ENCODE measurements at regions not wholly inside any gene's neighbourhood (a gene's known extent, or its start where the extent isn't known, plus 50 kb on each side); places are given as distances from the start of the nearest gene placed in this dataset.

- Histone ChIP-seq H3K9me3 (ENCODE audit: low read depth, low read length, poor library complexity, severe bottlenecking) (no peaks in the 10 kb centered on the region), H3K4me1 (ENCODE audit: insufficient read depth, low read length, poor library complexity, severe bottlenecking) (no peaks in the 10 kb centered on the region), H3K36me3 (ENCODE audit: insufficient read depth, low read length, poor library complexity, severe bottlenecking) (no peaks in the 10 kb centered on the region), H3K27me3 (replicated peaks; ENCODE audit: insufficient read depth, low read depth, low read length, poor library complexity) (peaks cover 56% of the 10 kb centered on the region), H3K27ac (ENCODE audit: low read depth, low read length, poor library complexity, severe bottlenecking) (no peak overlapping the region), H3K4me3 (ENCODE audit: low read depth, low read length, poor library complexity, severe bottlenecking) (no peak overlapping the region)
- CTCF ChIA-PET, result no interaction called here
- TF ChIP-seq CTCF (conservative IDR thresholded peaks at IDR 0.05; ENCODE audit: low read depth, low read length) (no peak), EZH2 (IDR thresholded peaks at IDR 0.05; ENCODE audit: borderline replicate concordance, low read depth, low read length, poor library complexity, severe bottlenecking) (no peak)
- intact Hi-C loops (cut with micrococcal nuclease; ENCODE audit: unreplicated experiment), result no loop called here
- DNase-seq (ENCODE audit: low spot score), result no peak
- POLR2A ChIA-PET (ENCODE audit: low non-redundant PET), result no interaction called here
- BruUV-seq (replicated peaks), result no TSS peak
These were observed 84.3 kb downstream of the TEX29 start for GRCh38 chr13:111404746-111405145.

- no peaks in the 10 kb centered on the region for H3K9me3 ChIP-seq (ENCODE audit: low read depth, low read length, poor library complexity, severe bottlenecking)
- intact Hi-C loops (cut with micrococcal nuclease; ENCODE audit: unreplicated experiment), result no loop called here
- ChIA-PET CTCF (no interaction called here), POLR2A (ENCODE audit: low non-redundant PET) (no interaction called here)
- no peaks in the 10 kb centered on the region for H3K36me3 ChIP-seq (ENCODE audit: insufficient read depth, low read length, poor library complexity, severe bottlenecking)
- no TSS peak for BruUV-seq (replicated peaks)
- no peak overlapping the region for H3K27ac ChIP-seq (ENCODE audit: low read depth, low read length, poor library complexity, severe bottlenecking)
- TF ChIP-seq EZH2 (IDR thresholded peaks at IDR 0.05; ENCODE audit: borderline replicate concordance, low read depth, low read length, poor library complexity, severe bottlenecking) (no peak), CTCF (conservative IDR thresholded peaks at IDR 0.05; ENCODE audit: low read depth, low read length) (no peak)
- no peak overlapping the region for H3K4me3 ChIP-seq (ENCODE audit: low read depth, low read length, poor library complexity, severe bottlenecking)
- H3K4me1 ChIP-seq (ENCODE audit: insufficient read depth, low read length, poor library complexity, severe bottlenecking), result no peaks in the 10 kb centered on the region
- peaks cover 70% of the 10 kb centered on the region for H3K27me3 ChIP-seq (replicated peaks; ENCODE audit: insufficient read depth, low read depth, low read length, poor library complexity)
- no peak for DNase-seq (ENCODE audit: low spot score)
These were observed 86.2 kb downstream of the TEX29 start for GRCh38 chr13:111406636-111407035.

- DNase-seq (ENCODE audit: low spot score), result no peak
- Histone ChIP-seq H3K27me3 (replicated peaks; ENCODE audit: insufficient read depth, low read depth, low read length, poor library complexity) (peaks cover 79% of the 10 kb centered on the region), H3K9me3 (ENCODE audit: low read depth, low read length, poor library complexity, severe bottlenecking) (no peaks in the 10 kb centered on the region), H3K27ac (ENCODE audit: low read depth, low read length, poor library complexity, severe bottlenecking) (no peak overlapping the region), H3K36me3 (ENCODE audit: insufficient read depth, low read length, poor library complexity, severe bottlenecking) (no peaks in the 10 kb centered on the region), H3K4me1 (ENCODE audit: insufficient read depth, low read length, poor library complexity, severe bottlenecking) (no peaks in the 10 kb centered on the region), H3K4me3 (ENCODE audit: low read depth, low read length, poor library complexity, severe bottlenecking) (no peak overlapping the region)
- BruUV-seq (replicated peaks), result no TSS peak
- ChIA-PET POLR2A (ENCODE audit: low non-redundant PET) (no interaction called here), CTCF (no interaction called here)
- TF ChIP-seq EZH2 (IDR thresholded peaks at IDR 0.05; ENCODE audit: borderline replicate concordance, low read depth, low read length, poor library complexity, severe bottlenecking) (no peak), CTCF (conservative IDR thresholded peaks at IDR 0.05; ENCODE audit: low read depth, low read length) (no peak)
- intact Hi-C loops (cut with micrococcal nuclease; ENCODE audit: unreplicated experiment), result no loop called here
These were observed 87.1 kb downstream of the TEX29 start for GRCh38 chr13:111407381-111408131.
